ENCODE measurements at regions not wholly inside any gene's neighbourhood (a gene's known extent, or its start where the extent isn't known, plus 50 kb on each side); places are given as distances from the start of the nearest gene placed in this dataset.
"Not testable (repeated sequence)": the region's sequence is repeated elsewhere in the genome, so short reads cannot be mapped to it uniquely, and the experiment has no call there.

- not testable (repeated sequence) for TF ChIP-seq POLR2A, POLR2AphosphoS5, EP300 (IDR thresholded peaks at IDR 0.05)
- TF ChIP-seq, protein P1, sequence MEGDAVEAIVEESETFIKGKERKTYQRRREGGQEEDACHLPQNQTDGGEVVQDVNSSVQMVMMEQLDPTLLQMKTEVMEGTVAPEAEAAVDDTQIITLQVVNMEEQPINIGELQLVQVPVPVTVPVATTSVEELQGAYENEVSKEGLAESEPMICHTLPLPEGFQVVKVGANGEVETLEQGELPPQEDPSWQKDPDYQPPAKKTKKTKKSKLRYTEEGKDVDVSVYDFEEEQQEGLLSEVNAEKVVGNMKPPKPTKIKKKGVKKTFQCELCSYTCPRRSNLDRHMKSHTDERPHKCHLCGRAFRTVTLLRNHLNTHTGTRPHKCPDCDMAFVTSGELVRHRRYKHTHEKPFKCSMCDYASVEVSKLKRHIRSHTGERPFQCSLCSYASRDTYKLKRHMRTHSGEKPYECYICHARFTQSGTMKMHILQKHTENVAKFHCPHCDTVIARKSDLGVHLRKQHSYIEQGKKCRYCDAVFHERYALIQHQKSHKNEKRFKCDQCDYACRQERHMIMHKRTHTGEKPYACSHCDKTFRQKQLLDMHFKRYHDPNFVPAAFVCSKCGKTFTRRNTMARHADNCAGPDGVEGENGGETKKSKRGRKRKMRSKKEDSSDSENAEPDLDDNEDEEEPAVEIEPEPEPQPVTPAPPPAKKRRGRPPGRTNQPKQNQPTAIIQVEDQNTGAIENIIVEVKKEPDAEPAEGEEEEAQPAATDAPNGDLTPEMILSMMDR (IDR thresholded peaks at IDR 0.05): not testable (repeated sequence)
Measured at GRCh38 chr2:131711268-131711667, 183.6 kb downstream of the CCDC74A start.
